ENCODE measurements at regions not wholly inside any gene's neighbourhood (a gene's known extent, or its start where the extent isn't known, plus 50 kb on each side); places are given as distances from the start of the nearest gene placed in this dataset.

GRCh38 chr11:96461871-96462270 lies 72.1 kb downstream of the JRKL start:
- H3K27me3 ChIP-seq (ENCODE audit: control insufficient read depth in 2 of 2, insufficient read depth in 2 of 2, low read length in 2 of 2): no peaks in the 10 kb centered on the region
- no peak overlapping the region for H3K27ac ChIP-seq (ENCODE audit: extremely low read depth, low read depth, low read length)
- in situ Hi-C loops (cut with MboI): loop anchor here (10.0 to 25.0 kb wide), 2 partner anchors 673 to 825 kb away; no protein-coding TSS in a partner anchor
- intact Hi-C loops (cut with micrococcal nuclease): loop anchor here (5.0 to 10.0 kb wide), 2 partner anchors 355 to 463 kb away; no protein-coding TSS in a partner anchor
- FAIRE-seq (no peak), ATAC-seq (no peak), DNase-seq (ENCODE audit: extremely low read depth in 1 of 4, low spot score in 3 of 4) (no peak)
- H2AFZ ChIP-seq (ENCODE audit: low read depth, low read length): no peak overlapping the region
- no peaks in the 10 kb centered on the region for H3K9me1 ChIP-seq (ENCODE audit: control insufficient read depth, insufficient read depth, low read length)
- TF ChIP-seq ZNF277 (CRISPR knock-in tag; IDR thresholded peaks at IDR 0.05; ENCODE audit: borderline replicate concordance): no peak
- TF ChIP-seq PHF8 (IDR thresholded peaks at IDR 0.05; ENCODE audit: borderline replicate concordance, low read length): no peak
- no peak for TF ChIP-seq PHTF2 (CRISPR knock-in tag; IDR thresholded peaks at IDR 0.05)
- no peak for TF ChIP-seq ZNF589 (CRISPR knock-in tag; IDR thresholded peaks at IDR 0.05; ENCODE audit: low read depth)
- no peak for TF ChIP-seq ZNF175 (CRISPR knock-in tag; IDR thresholded peaks at IDR 0.05; ENCODE audit: low read depth)
- no peak for TF ChIP-seq PCBP2 (IDR thresholded peaks at IDR 0.05; ENCODE audit: low read depth, low read length, poor library complexity, severe bottlenecking)
- no peak for TF ChIP-seq ZNF507 (tag; conservative IDR thresholded peaks at IDR 0.05)
- TF ChIP-seq CHD2 (IDR thresholded peaks at IDR 0.05; ENCODE audit: low read depth, low read length): no peak
- no peak for TF ChIP-seq PHF20 (IDR thresholded peaks at IDR 0.05; ENCODE audit: partially characterized antibody)
- no peak for TF ChIP-seq ETV6 (IDR thresholded peaks at IDR 0.05; ENCODE audit: borderline replicate concordance in 1 of 2, low read depth in 2 of 2, low read length in 1 of 2)
- no peak for TF ChIP-seq ETV6 (CRISPR knock-in tag; IDR thresholded peaks at IDR 0.05; ENCODE audit: borderline replicate concordance)
- H3K79me2 ChIP-seq (ENCODE audit: control insufficient read depth, insufficient read depth, low read length): no peaks in the 10 kb centered on the region
- no peaks in the 10 kb centered on the region for H3K9me3 ChIP-seq (replicated peaks; ENCODE audit: control insufficient read depth, insufficient read depth, low read depth, low read length)
- BruUV-seq (replicated peaks): no TSS peak
- peaks cover 0 to 3% of the 10 kb centered on the region in 2 experiments; a peak in 1 of 5 replicates for H3K4me1 ChIP-seq (replicated peaks in 1 of 2; ENCODE audit: control insufficient read depth in 2 of 2, insufficient read depth in 2 of 2, low read length in 2 of 2)
- 52% methylated on average over 2 of the region's 2 CpGs for WGBS (ENCODE audit: insufficient coverage, low coverage, missing lambda C conversion rate)
- H4K20me1 ChIP-seq (replicated peaks; ENCODE audit: control insufficient read depth, insufficient read depth, low read length): no peaks in the 10 kb centered on the region
- ChIA-PET CTCF (ENCODE audit: low intra/inter-chr PET ratio) (no interaction called here), POLR2A (no interaction called here)
- H3K4me3 ChIP-seq: no peak overlapping the region
- H3K36me3 ChIP-seq (ENCODE audit: control insufficient read depth, insufficient read depth, low read length): no peaks in the 10 kb centered on the region
- no peak overlapping the region for H3K4me2 ChIP-seq (ENCODE audit: insufficient read depth, low read length)
- no peak overlapping the region for H3K9ac ChIP-seq (ENCODE audit: insufficient read depth in 1 of 2, low read depth in 2 of 2, low read length in 2 of 2)

All from K562 (cell line).